Hepatic stellate cell (primary cell): ENCODE measurements at regions not wholly inside any gene's neighbourhood (a gene's known extent, or its start where the extent isn't known, plus 50 kb on each side); places are given as distances from the start of the nearest gene placed in this dataset.

Experiments used
- DNase-seq: peaks from one replicate; pipeline ENCODE4 v3.0.0; 2011; ENCODE audit warnings: low spot score

GRCh38 chr7:135731-136645, 56.4 kb upstream of the FAM20C start:
- DNase-seq: no peak

GRCh38 chr7:137094-137891, 55.1 kb upstream of the FAM20C start:
- no peak for DNase-seq

GRCh38 chr7:139131-139530, 53.2 kb upstream of the FAM20C start:
- no peak for DNase-seq

GRCh38 chr7:139561-140243, 52.7 kb upstream of the FAM20C start:
- no peak for DNase-seq

GRCh38 chr7:140996-141395, 51.4 kb upstream of the FAM20C start:
- DNase-seq: no peak

GRCh38 chr7:142248-142941, 50.0 kb upstream of the FAM20C start:
- no peak for DNase-seq
